ENCODE measurements at regions not wholly inside any gene's neighbourhood (a gene's known extent, or its start where the extent isn't known, plus 50 kb on each side); places are given as distances from the start of the nearest gene placed in this dataset.

GRCh38 chr2:121090088-121090715 is 194.8 kb downstream of the TFCP2L1 start:
- Histone ChIP-seq H2AFZ (ENCODE audit: low read depth, low read length, poor library complexity, severe bottlenecking) (no peak overlapping the region), H3K9ac (ENCODE audit: low read length) (no peak overlapping the region), H3K27me3 (ENCODE audit: insufficient read depth, low read length) (no peaks in the 10 kb centered on the region), H3K36me3 (ENCODE audit: control insufficient read depth in 1 of 2, insufficient read depth in 2 of 2, low read length in 2 of 2) (no peaks in the 10 kb centered on the region), H3K27ac (ENCODE audit: low read depth, low read length) (no peak overlapping the region), H3K9me2 (ENCODE audit: insufficient read depth) (no peaks in the 10 kb centered on the region), H3K79me2 (ENCODE audit: insufficient read depth, low read length) (no peaks in the 10 kb centered on the region), H3K4me3 (replicated peaks in 1 of 2; ENCODE audit: low read depth in 1 of 2, low read length in 2 of 2) (no peak overlapping the region), H4K20me1 (ENCODE audit: insufficient read depth) (no peaks in the 10 kb centered on the region), H3K4me1 (ENCODE audit: control insufficient read depth in 1 of 2, insufficient read depth in 2 of 2, low read length in 2 of 2) (peaks cover 0 to 5% of the 10 kb centered on the region in 2 experiments; a peak in 2 of 4 replicates), H3K9me3 (ENCODE audit: control insufficient read depth in 1 of 2, insufficient read depth in 1 of 2, low read depth in 1 of 2, low read length in 2 of 2) (peaks cover 0 to 4% of the 10 kb centered on the region in 2 experiments; a peak in 1 of 4 replicates), H3K4me2 (ENCODE audit: low read length) (no peak overlapping the region)
- ATAC-seq (no peak), DNase-seq (ENCODE audit: low read depth, low spot score) (no peak)
- intact Hi-C loops (cut with micrococcal nuclease), result no loop called here
- RAD21 ChIA-PET (ENCODE audit: low non-redundant PET in 1 of 2, low total read pairs in 2 of 2, uncharacterized antibody in 2 of 2, unreplicated experiment in 2 of 2), result no interaction called here
- CTCF ChIA-PET, result interaction anchor here (1.6 kb wide), 1 partner anchor 38 kb away, joined by 3 read pairs; no protein-coding TSS in a partner anchor
- TF ChIP-seq REST (IDR thresholded peaks at IDR 0.05; ENCODE audit: low read depth) (no peak), POLR2AphosphoS5 (IDR thresholded peaks at IDR 0.05; ENCODE audit: low read depth, low read length) (no peak), ATF3 (IDR thresholded peaks at IDR 0.05) (no peak), ELF1 (IDR thresholded peaks at IDR 0.05; ENCODE audit: borderline replicate concordance, low read depth) (no peak), EGR1 (IDR thresholded peaks at IDR 0.05; ENCODE audit: low read depth) (no peak), POLR2A (IDR thresholded peaks at IDR 0.05; ENCODE audit: borderline replicate concordance, extremely low read depth, insufficient read depth, insufficient read length) (no peak)
- BruUV-seq (replicated peaks), result no TSS peak
- POLR2A ChIA-PET, result no interaction called here
